GM18861 (cell line): ENCODE measurements at regions not wholly inside any gene's neighbourhood (a gene's known extent, or its start where the extent isn't known, plus 50 kb on each side); places are given as distances from the start of the nearest gene placed in this dataset.
A peak's percentile ranks its signal among the peaks of the same experiment; 100 is the strongest.
"Not testable (repeated sequence)": the region's sequence is repeated elsewhere in the genome, so short reads cannot be mapped to it uniquely, and the experiment has no call there.

Experiments used
- ATAC-seq: cut with Tn5 transposase; IDR thresholded peaks from one replicate; pipeline ENCODE4 v1.9.1; 2021; ENCODE audit not compliant: unreplicated experiment

- no peak for ATAC-seq
Measured at GRCh38 chr3:3476669-3477068, 297.2 kb upstream of the CRBN start.

GRCh38 chr3:3468596-3468995 is 289.1 kb upstream of the CRBN start:
- no peak for ATAC-seq

- no peak for ATAC-seq
Measured at GRCh38 chr3:3464131-3464530, 284.6 kb upstream of the CRBN start.

GRCh38 chr3:3461317-3461716 is 281.8 kb upstream of the CRBN start:
- ATAC-seq: no peak

- no peak for ATAC-seq
Measured at GRCh38 chr3:3448468-3448867, 269.0 kb upstream of the CRBN start.

- no peak for ATAC-seq
Measured at GRCh38 chr3:3447641-3448040, 268.1 kb upstream of the CRBN start.

GRCh38 chr3:3446251-3446650 is 266.8 kb upstream of the CRBN start:
- ATAC-seq: no peak

- peak; percentile 56 for ATAC-seq
Measured at GRCh38 chr3:3443482-3443881, 264.0 kb upstream of the CRBN start.

GRCh38 chr3:3433711-3434110 is 254.2 kb upstream of the CRBN start:
- no peak for ATAC-seq

- no peak for ATAC-seq
Measured at GRCh38 chr3:3429841-3430240, 250.3 kb upstream of the CRBN start.

- ATAC-seq: not testable (repeated sequence)
Measured at GRCh38 chr3:3407707-3408106, 228.2 kb upstream of the CRBN start.

GRCh38 chr3:3405131-3405530 is 225.6 kb upstream of the CRBN start:
- ATAC-seq: no peak

- no peak for ATAC-seq
Measured at GRCh38 chr3:3403700-3404099, 224.2 kb upstream of the CRBN start.

GRCh38 chr3:3392946-3393345 is 213.5 kb upstream of the CRBN start:
- ATAC-seq: no peak

- ATAC-seq: no peak
Measured at GRCh38 chr3:3383461-3383860, 204.0 kb upstream of the CRBN start.

- ATAC-seq: no peak
Measured at GRCh38 chr3:3372210-3372777, 192.8 kb upstream of the CRBN start.

GRCh38 chr3:3368306-3368705 is 188.8 kb upstream of the CRBN start:
- no peak for ATAC-seq

- ATAC-seq: no peak
Measured at GRCh38 chr3:3366386-3366785, 186.9 kb upstream of the CRBN start.

- no peak for ATAC-seq
Measured at GRCh38 chr3:3365716-3366115, 186.2 kb upstream of the CRBN start.

- ATAC-seq: no peak
Measured at GRCh38 chr3:3356846-3357245, 177.4 kb upstream of the CRBN start.

GRCh38 chr3:3355442-3355841 is 176.0 kb upstream of the CRBN start:
- ATAC-seq: no peak

GRCh38 chr3:3353153-3353552 is 173.7 kb upstream of the CRBN start:
- no peak for ATAC-seq

- no peak for ATAC-seq
Measured at GRCh38 chr3:3351226-3351625, 171.7 kb upstream of the CRBN start.

GRCh38 chr3:3347056-3347455 is 167.6 kb upstream of the CRBN start:
- ATAC-seq: not testable (repeated sequence)
